HG03066 (cell line): ENCODE measurements at regions not wholly inside any gene's neighbourhood (a gene's known extent, or its start where the extent isn't known, plus 50 kb on each side); places are given as distances from the start of the nearest gene placed in this dataset.

Source experiments
- ATAC-seq: cut with Tn5 transposase; IDR thresholded peaks from one replicate; pipeline ENCODE4 v1.9.1; 2021; ENCODE audit warnings: low read depth; ENCODE audit not compliant: unreplicated experiment

- ATAC-seq, result no peak
Observed at GRCh38 chr6:84528201-84528600, 236.2 kb downstream of the TBX18 start.

- ATAC-seq, result no peak
Observed at GRCh38 chr6:84526631-84527030, 237.8 kb downstream of the TBX18 start.

- ATAC-seq, result no peak
Observed at GRCh38 chr6:84525907-84526306, 238.5 kb downstream of the TBX18 start.

- ATAC-seq, result no peak
Observed at GRCh38 chr6:84524636-84525035, 239.8 kb downstream of the TBX18 start.

GRCh38 chr6:84522135-84522549 is 242.3 kb downstream of the TBX18 start:
- ATAC-seq, result no peak

GRCh38 chr6:84521511-84521910 is 242.9 kb downstream of the TBX18 start:
- ATAC-seq, result no peak

GRCh38 chr6:84517741-84518530 is 246.5 kb downstream of the TBX18 start:
- ATAC-seq, result no peak

GRCh38 chr6:84516154-84516553 is 248.2 kb downstream of the TBX18 start:
- no peak for ATAC-seq

GRCh38 chr6:84515067-84515466 is 249.3 kb downstream of the TBX18 start:
- ATAC-seq, result no peak

- ATAC-seq, result no peak
Observed at GRCh38 chr6:84514089-84514971, 250.1 kb downstream of the TBX18 start.

GRCh38 chr6:84512391-84512790 is 252.0 kb downstream of the TBX18 start:
- ATAC-seq, result no peak

- no peak for ATAC-seq
Observed at GRCh38 chr6:84511929-84512328, 252.5 kb downstream of the TBX18 start.

GRCh38 chr6:84508981-84509380 is 255.4 kb downstream of the TBX18 start:
- ATAC-seq, result no peak

GRCh38 chr6:84508334-84508733 is 256.1 kb downstream of the TBX18 start:
- ATAC-seq, result no peak

- ATAC-seq, result no peak
Observed at GRCh38 chr6:84504025-84504424, 260.4 kb downstream of the TBX18 start.

GRCh38 chr6:84501315-84501714 is 263.1 kb downstream of the TBX18 start:
- ATAC-seq, result no peak

GRCh38 chr6:84500726-84501125 is 263.7 kb downstream of the TBX18 start:
- no peak for ATAC-seq

GRCh38 chr6:84498905-84499304 is 265.5 kb downstream of the TBX18 start:
- ATAC-seq, result no peak

- no peak for ATAC-seq
Observed at GRCh38 chr6:84492241-84493165, 265.1 kb upstream of the CEP162 start.

- ATAC-seq, result no peak
Observed at GRCh38 chr6:84489598-84489997, 262.2 kb upstream of the CEP162 start.

- ATAC-seq, result no peak
Observed at GRCh38 chr6:84486526-84486925, 259.1 kb upstream of the CEP162 start.
